ENCODE measurements at regions not wholly inside any gene's neighbourhood (a gene's known extent, or its start where the extent isn't known, plus 50 kb on each side); places are given as distances from the start of the nearest gene placed in this dataset.

DNA sequence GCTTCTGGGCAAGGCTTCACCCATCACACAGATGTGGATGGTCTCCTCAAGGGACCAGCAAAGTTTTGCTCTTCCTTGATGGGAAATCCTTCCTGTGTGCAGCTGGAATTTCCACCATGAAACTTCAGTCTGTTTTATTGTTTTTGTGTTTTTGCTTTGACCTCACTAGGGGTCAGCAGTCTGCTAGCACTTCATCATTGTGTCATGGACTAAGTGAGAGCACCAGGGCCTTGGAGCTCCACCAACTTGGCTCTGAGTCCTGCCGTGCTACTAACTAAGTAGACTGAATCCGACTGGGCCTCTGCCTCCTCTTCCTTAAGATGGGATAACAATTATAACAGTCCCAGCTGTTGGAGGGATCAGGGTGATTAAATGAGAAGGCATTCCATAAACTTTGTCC, 305.8 kb upstream of the NCAM1 start:
- Mint-ChIP-seq H3K36me3 (ENCODE audit: low read depth) (no peaks in the 10 kb centered on the region), H3K4me3 (no peak overlapping the region), H3K27me3 (ENCODE audit: low read depth) (no peaks in the 10 kb centered on the region), H3K27ac (ENCODE audit: unreplicated experiment) (no peak overlapping the region), H3K4me1 (peaks cover 22% of the 10 kb centered on the region), H3K9me3 (no peaks in the 10 kb centered on the region)
- DNase-seq (ENCODE audit: low read depth, low spot score): no peak
- TF ChIP-seq, protein P1, sequence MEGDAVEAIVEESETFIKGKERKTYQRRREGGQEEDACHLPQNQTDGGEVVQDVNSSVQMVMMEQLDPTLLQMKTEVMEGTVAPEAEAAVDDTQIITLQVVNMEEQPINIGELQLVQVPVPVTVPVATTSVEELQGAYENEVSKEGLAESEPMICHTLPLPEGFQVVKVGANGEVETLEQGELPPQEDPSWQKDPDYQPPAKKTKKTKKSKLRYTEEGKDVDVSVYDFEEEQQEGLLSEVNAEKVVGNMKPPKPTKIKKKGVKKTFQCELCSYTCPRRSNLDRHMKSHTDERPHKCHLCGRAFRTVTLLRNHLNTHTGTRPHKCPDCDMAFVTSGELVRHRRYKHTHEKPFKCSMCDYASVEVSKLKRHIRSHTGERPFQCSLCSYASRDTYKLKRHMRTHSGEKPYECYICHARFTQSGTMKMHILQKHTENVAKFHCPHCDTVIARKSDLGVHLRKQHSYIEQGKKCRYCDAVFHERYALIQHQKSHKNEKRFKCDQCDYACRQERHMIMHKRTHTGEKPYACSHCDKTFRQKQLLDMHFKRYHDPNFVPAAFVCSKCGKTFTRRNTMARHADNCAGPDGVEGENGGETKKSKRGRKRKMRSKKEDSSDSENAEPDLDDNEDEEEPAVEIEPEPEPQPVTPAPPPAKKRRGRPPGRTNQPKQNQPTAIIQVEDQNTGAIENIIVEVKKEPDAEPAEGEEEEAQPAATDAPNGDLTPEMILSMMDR (conservative IDR thresholded peaks at IDR 0.05): no peak

DNA sequence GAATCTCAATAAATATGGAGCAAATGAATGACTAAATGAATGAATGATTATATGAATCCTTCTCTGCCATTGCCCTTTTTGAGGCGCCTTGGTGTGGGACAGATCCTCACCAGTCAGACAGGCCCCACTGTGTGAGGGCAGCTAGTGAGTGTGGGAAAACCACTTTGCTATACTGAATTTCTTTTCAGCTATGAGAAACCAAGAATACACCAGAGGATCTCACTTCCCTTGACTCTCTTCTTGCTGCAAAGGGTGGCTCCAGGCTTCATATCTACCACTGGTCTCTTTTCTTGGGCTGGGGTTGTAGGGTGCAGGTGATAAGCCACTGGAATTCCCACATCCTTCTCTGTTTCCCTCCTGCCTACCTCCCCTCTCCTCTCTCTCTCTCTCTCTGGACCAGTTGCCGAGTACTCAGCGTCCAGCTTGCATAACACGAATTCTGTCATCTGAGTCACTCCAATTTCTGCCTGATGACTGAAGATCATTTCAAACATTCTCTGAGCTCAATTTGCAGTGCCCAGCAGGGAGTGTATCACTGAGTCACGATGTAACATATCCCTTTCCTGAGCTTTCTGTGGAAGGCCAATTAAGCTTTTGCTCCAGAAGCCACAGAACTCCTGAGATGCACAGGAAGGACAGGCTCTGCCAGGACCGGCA, 304.3 kb upstream of the NCAM1 start:
- Mint-ChIP-seq H3K4me3 (no peak overlapping the region), H3K36me3 (ENCODE audit: low read depth) (no peaks in the 10 kb centered on the region), H3K27me3 (ENCODE audit: low read depth) (no peaks in the 10 kb centered on the region), H3K27ac (ENCODE audit: unreplicated experiment) (no peak overlapping the region), H3K9me3 (no peaks in the 10 kb centered on the region), H3K4me1 (peaks cover 9% of the 10 kb centered on the region)
- TF ChIP-seq, protein P1 (conservative IDR thresholded peaks at IDR 0.05): no peak
- no peak for DNase-seq (ENCODE audit: low read depth, low spot score)

DNA sequence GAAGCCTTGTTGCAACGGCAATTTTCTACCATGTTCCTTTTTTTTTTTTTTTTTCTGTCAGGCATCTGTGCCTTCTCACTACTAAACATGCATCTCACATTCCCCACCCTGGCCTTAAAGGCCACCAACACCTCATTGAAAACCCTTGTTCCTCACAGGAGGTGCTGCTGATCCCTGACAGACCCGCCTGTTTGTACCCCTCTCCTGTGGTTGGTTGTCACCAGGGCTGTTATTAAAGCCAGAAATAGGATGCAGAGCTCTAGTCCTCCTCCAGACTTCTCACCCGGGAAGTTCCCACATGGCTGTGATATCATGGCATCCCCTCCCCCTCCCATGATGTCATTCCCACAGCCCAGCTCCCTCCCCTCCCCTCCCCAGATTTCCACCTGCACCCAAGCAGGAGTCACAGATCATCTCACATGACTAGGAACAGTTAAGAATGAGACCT, 302.8 kb upstream of the NCAM1 start:
- H3K4me3 Mint-ChIP-seq: no peak overlapping the region
- TF ChIP-seq, protein P1 (conservative IDR thresholded peaks at IDR 0.05): no peak

DNA sequence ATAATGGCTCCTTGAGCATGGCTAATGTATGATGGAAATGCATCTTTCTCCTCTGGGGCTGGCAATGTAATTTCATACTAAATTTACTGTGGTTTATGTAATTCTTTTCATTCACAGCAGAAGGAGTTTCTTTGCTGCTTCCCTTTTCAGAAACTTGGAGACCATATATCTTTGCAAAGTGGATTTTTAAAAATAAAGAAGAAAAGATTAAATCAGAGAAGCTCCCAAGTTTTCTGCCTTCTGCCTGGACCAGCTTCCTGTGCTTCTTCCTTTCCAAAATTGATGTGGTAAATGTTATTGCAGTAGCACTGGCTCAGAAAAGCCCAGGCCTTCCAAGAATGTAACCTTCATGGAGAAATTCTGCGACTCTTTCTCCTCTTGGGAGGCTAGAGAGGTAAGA, 300.1 kb upstream of the NCAM1 start:
- H3K27ac Mint-ChIP-seq (ENCODE audit: unreplicated experiment): no peak overlapping the region
- peaks cover 3% of the 10 kb centered on the region for H3K4me1 Mint-ChIP-seq
- TF ChIP-seq, protein P1 (conservative IDR thresholded peaks at IDR 0.05): no peak
- H3K9me3 Mint-ChIP-seq: no peaks in the 10 kb centered on the region
- DNase-seq (ENCODE audit: low read depth, low spot score): no peak
- H3K27me3 Mint-ChIP-seq (ENCODE audit: low read depth): no peaks in the 10 kb centered on the region
- H3K4me3 Mint-ChIP-seq: no peak overlapping the region
- H3K36me3 Mint-ChIP-seq (ENCODE audit: low read depth): no peaks in the 10 kb centered on the region

More for the DNA sequence above, 302.8 kb upstream of the NCAM1 start:
- Mint-ChIP-seq H3K4me1 (peaks cover 9% of the 10 kb centered on the region), H3K27ac (ENCODE audit: unreplicated experiment) (no peak overlapping the region), H3K9me3 (no peaks in the 10 kb centered on the region), H3K36me3 (ENCODE audit: low read depth) (no peaks in the 10 kb centered on the region), H3K27me3 (ENCODE audit: low read depth) (no peaks in the 10 kb centered on the region)
- no peak for DNase-seq (ENCODE audit: low read depth, low spot score)

DNA sequence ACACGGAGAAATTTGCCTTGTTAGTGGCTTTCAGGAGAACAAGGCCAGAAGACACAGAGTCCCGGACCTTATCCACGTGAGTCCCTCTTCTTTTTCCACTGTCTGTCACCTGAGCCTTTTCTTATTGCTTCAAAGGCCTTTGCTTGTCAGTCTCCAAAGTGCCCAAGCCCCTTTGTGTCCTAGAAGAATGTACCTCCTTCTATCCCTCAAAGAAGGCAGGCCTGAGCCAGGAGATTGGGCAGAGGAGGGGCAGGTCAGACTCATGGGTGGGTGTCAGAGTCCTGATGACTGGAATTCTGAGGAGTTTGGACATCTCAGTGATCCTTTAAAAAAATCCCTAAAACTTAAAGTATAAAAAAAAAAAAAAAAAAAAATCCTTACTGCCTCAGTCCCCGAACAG, 299.6 kb upstream of the NCAM1 start:
- no peaks in the 10 kb centered on the region for H3K4me1 Mint-ChIP-seq
- peaks cover under 1% of the 10 kb centered on the region for H3K9me3 Mint-ChIP-seq
- H3K27ac Mint-ChIP-seq (ENCODE audit: unreplicated experiment): no peak overlapping the region
- no peak for DNase-seq (ENCODE audit: low read depth, low spot score)
- H3K36me3 Mint-ChIP-seq (ENCODE audit: low read depth): no peaks in the 10 kb centered on the region
- TF ChIP-seq, protein P1 (conservative IDR thresholded peaks at IDR 0.05): no peak
- no peaks in the 10 kb centered on the region for H3K27me3 Mint-ChIP-seq (ENCODE audit: low read depth)
- no peak overlapping the region for H3K4me3 Mint-ChIP-seq

Measured in neural crest cell (in vitro differentiated cells).